ENCODE measurements at regions not wholly inside any gene's neighbourhood (a gene's known extent, or its start where the extent isn't known, plus 50 kb on each side); places are given as distances from the start of the nearest gene placed in this dataset.

GRCh38 chr9:19999491-20000057 lies 210.7 kb upstream of the SLC24A2 start:
- peak; percentile 93 for DNase-seq (ENCODE audit: low read depth)

- peak; percentile 59 for DNase-seq (ENCODE audit: low read depth)
Measured at GRCh38 chr9:19998823-19999455, 210.1 kb upstream of the SLC24A2 start.

GRCh38 chr9:19998153-19998552 lies 209.3 kb upstream of the SLC24A2 start:
- DNase-seq (ENCODE audit: low read depth) = peak; percentile 43

GRCh38 chr9:19995619-19996018 lies 206.8 kb upstream of the SLC24A2 start:
- no peak for DNase-seq (ENCODE audit: low read depth)

GRCh38 chr9:19994296-19994695 lies 205.5 kb upstream of the SLC24A2 start:
- peak; percentile 89 for DNase-seq (ENCODE audit: low read depth)

- DNase-seq (ENCODE audit: low read depth) = peak; percentile 94
Measured at GRCh38 chr9:19992556-19992955, 203.7 kb upstream of the SLC24A2 start.

- DNase-seq (ENCODE audit: low read depth) = no peak
Measured at GRCh38 chr9:19989213-19989612, 200.4 kb upstream of the SLC24A2 start.

GRCh38 chr9:19988281-19988680 lies 199.4 kb upstream of the SLC24A2 start:
- peak; percentile 31 for DNase-seq (ENCODE audit: low read depth)

- peak; percentile 19 for DNase-seq (ENCODE audit: low read depth)
Measured at GRCh38 chr9:19985081-19985480, 196.2 kb upstream of the SLC24A2 start.

- DNase-seq (ENCODE audit: low read depth) = no peak
Measured at GRCh38 chr9:19976226-19976625, 187.4 kb upstream of the SLC24A2 start.

GRCh38 chr9:19975499-19975898 lies 186.7 kb upstream of the SLC24A2 start:
- DNase-seq (ENCODE audit: low read depth) = no peak

- no peak for DNase-seq (ENCODE audit: low read depth)
Measured at GRCh38 chr9:19969721-19970120, 180.9 kb upstream of the SLC24A2 start.

GRCh38 chr9:19967888-19968459 lies 179.1 kb upstream of the SLC24A2 start:
- DNase-seq (ENCODE audit: low read depth) = no peak

- no peak for DNase-seq (ENCODE audit: low read depth)
Measured at GRCh38 chr9:19967216-19967887, 178.5 kb upstream of the SLC24A2 start.

GRCh38 chr9:19965336-19965735 lies 176.5 kb upstream of the SLC24A2 start:
- no peak for DNase-seq (ENCODE audit: low read depth)

GRCh38 chr9:19947996-19948395 lies 159.2 kb upstream of the SLC24A2 start:
- no peak for DNase-seq (ENCODE audit: low read depth)

GRCh38 chr9:19946441-19947109 lies 157.7 kb upstream of the SLC24A2 start:
- peak; percentile 10 for DNase-seq (ENCODE audit: low read depth)

- DNase-seq (ENCODE audit: low read depth) = no peak
Measured at GRCh38 chr9:19941874-19942273, 153.0 kb upstream of the SLC24A2 start.

GRCh38 chr9:19940811-19941535 lies 152.1 kb upstream of the SLC24A2 start:
- peak; percentile 34 for DNase-seq (ENCODE audit: low read depth)

GRCh38 chr9:19939734-19940278 lies 151.0 kb upstream of the SLC24A2 start:
- DNase-seq (ENCODE audit: low read depth) = no peak

- no peak for DNase-seq (ENCODE audit: low read depth)
Measured at GRCh38 chr9:19938990-19939733, 150.3 kb upstream of the SLC24A2 start.
